SW480 (cell line): ENCODE measurements at regions not wholly inside any gene's neighbourhood (a gene's known extent, or its start where the extent isn't known, plus 50 kb on each side); places are given as distances from the start of the nearest gene placed in this dataset.
"Not testable (repeated sequence)": the region's sequence is repeated elsewhere in the genome, so short reads cannot be mapped to it uniquely, and the experiment has no call there.

Source experiments
- DNase-seq: peaks from one replicate; pipeline ENCODE4 v3.0.0-alpha.2; 2016; ENCODE audit warnings: low spot score

- DNase-seq = no peak
These were observed 92.5 kb downstream of the MMUT start for GRCh38 chr6:49370518-49370917.

GRCh38 chr6:49366539-49366938 is 96.5 kb downstream of the MMUT start:
- DNase-seq = no peak

- DNase-seq = no peak
These were observed 114.5 kb downstream of the MMUT start for GRCh38 chr6:49348561-49348960.

GRCh38 chr6:49342410-49342809 is 120.6 kb downstream of the MMUT start:
- no peak for DNase-seq

GRCh38 chr6:49341869-49342268 is 121.2 kb downstream of the MMUT start:
- DNase-seq = no peak

- no peak for DNase-seq
These were observed 124.0 kb downstream of the MMUT start for GRCh38 chr6:49339096-49339495.

GRCh38 chr6:49336514-49337131 is 126.4 kb downstream of the MMUT start:
- no peak for DNase-seq

- DNase-seq = no peak
These were observed 129.5 kb downstream of the MMUT start for GRCh38 chr6:49333345-49334125.

GRCh38 chr6:49332781-49333180 is 130.3 kb downstream of the MMUT start:
- DNase-seq = no peak

GRCh38 chr6:49329186-49329585 is 133.9 kb downstream of the MMUT start:
- no peak for DNase-seq

- DNase-seq = no peak
These were observed 134.9 kb downstream of the MMUT start for GRCh38 chr6:49328051-49328744.

- no peak for DNase-seq
These were observed 135.5 kb downstream of the MMUT start for GRCh38 chr6:49327571-49327970.

- no peak for DNase-seq
These were observed 136.0 kb downstream of the MMUT start for GRCh38 chr6:49327005-49327404.

GRCh38 chr6:49326347-49326746 is 136.7 kb downstream of the MMUT start:
- DNase-seq = no peak

- no peak for DNase-seq
These were observed 137.2 kb downstream of the MMUT start for GRCh38 chr6:49325891-49326290.

- DNase-seq = no peak
These were observed 140.2 kb downstream of the MMUT start for GRCh38 chr6:49322861-49323260.

- no peak for DNase-seq
These were observed 141.4 kb downstream of the MMUT start for GRCh38 chr6:49321561-49322072.

GRCh38 chr6:49305010-49305409 is 158.0 kb downstream of the MMUT start:
- no peak for DNase-seq

- not testable (repeated sequence) for DNase-seq
These were observed 158.7 kb downstream of the MMUT start for GRCh38 chr6:49304393-49304792.

- DNase-seq = no peak
These were observed 162.1 kb downstream of the MMUT start for GRCh38 chr6:49300911-49301310.

- no peak for DNase-seq
These were observed 162.6 kb downstream of the MMUT start for GRCh38 chr6:49300443-49300842.

- no peak for DNase-seq
These were observed 163.8 kb downstream of the MMUT start for GRCh38 chr6:49299279-49299678.

- no peak for DNase-seq
These were observed 178.9 kb downstream of the MMUT start for GRCh38 chr6:49284180-49284579.
